ENCODE measurements at regions not wholly inside any gene's neighbourhood (a gene's known extent, or its start where the extent isn't known, plus 50 kb on each side); places are given as distances from the start of the nearest gene placed in this dataset.

DNA sequence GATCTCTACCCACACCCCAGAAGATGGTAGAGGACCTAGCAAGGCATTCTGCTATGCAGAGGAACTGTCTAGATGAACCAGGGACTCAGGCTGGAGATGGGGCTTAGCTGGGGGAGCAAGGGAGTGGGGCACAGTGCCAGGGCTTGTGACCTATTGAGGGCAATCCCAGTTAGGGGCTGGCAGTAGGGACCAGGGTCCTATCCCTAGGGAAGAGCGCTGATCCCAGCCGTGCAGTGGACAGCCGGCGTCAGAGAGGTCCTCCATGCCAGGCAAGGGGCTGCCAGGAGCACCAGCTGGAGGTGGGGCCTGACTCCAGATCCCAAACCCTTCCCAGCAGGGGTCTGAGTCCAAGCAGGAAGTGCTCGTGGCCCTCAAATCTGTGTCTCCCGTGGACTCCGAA is 52.7 kb upstream of the NEURL1B start:
- Mint-ChIP-seq H3K9me3 (no peaks in the 10 kb centered on the region), H3K36me3 (ENCODE audit: low read depth) (no peaks in the 10 kb centered on the region), H3K27me3 (ENCODE audit: low read depth) (peaks cover 3% of the 10 kb centered on the region), H3K27ac (no peak overlapping the region), H3K4me3 (no peak overlapping the region), H3K4me1 (peaks cover 43% of the 10 kb centered on the region)
- TF ChIP-seq, protein P1, sequence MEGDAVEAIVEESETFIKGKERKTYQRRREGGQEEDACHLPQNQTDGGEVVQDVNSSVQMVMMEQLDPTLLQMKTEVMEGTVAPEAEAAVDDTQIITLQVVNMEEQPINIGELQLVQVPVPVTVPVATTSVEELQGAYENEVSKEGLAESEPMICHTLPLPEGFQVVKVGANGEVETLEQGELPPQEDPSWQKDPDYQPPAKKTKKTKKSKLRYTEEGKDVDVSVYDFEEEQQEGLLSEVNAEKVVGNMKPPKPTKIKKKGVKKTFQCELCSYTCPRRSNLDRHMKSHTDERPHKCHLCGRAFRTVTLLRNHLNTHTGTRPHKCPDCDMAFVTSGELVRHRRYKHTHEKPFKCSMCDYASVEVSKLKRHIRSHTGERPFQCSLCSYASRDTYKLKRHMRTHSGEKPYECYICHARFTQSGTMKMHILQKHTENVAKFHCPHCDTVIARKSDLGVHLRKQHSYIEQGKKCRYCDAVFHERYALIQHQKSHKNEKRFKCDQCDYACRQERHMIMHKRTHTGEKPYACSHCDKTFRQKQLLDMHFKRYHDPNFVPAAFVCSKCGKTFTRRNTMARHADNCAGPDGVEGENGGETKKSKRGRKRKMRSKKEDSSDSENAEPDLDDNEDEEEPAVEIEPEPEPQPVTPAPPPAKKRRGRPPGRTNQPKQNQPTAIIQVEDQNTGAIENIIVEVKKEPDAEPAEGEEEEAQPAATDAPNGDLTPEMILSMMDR (IDR thresholded peaks at IDR 0.05; ENCODE audit: unreplicated experiment in 3 of 3): no peak

DNA sequence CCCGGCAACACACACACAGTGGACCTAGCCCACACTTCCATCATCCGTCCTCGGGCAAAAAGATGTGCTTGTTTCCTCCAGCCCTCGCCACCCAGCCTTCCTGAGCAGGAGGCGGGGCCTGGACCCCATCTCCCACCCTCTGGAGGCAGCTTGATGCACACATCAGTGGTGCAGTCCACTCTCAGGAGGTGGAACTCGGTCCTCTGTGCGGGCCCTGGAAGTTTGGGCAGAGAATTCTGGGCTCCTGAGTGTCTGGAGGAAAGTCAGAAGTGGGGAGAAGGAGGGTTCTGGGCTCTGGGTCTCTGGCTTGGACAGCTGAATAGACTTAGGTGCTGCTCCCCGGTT is 54.0 kb upstream of the NEURL1B start:
- H3K27me3 Mint-ChIP-seq (ENCODE audit: low read depth): peaks cover 3% of the 10 kb centered on the region
- no peaks in the 10 kb centered on the region for H3K36me3 Mint-ChIP-seq (ENCODE audit: low read depth)
- H3K27ac Mint-ChIP-seq: peak overlapping the region in 1 of 3 experiments; percentile 2
- TF ChIP-seq, protein P1 (IDR thresholded peaks at IDR 0.05; ENCODE audit: unreplicated experiment in 3 of 3): no peak
- H3K4me3 Mint-ChIP-seq: no peak overlapping the region
- H3K4me1 Mint-ChIP-seq: peaks cover 57% of the 10 kb centered on the region
- no peaks in the 10 kb centered on the region for H3K9me3 Mint-ChIP-seq

GRCh38 chr5:172586125-172587060 is 54.7 kb upstream of the NEURL1B start:
- Mint-ChIP-seq H3K36me3 (ENCODE audit: low read depth) (no peaks in the 10 kb centered on the region), H3K4me1 (peaks cover 59% of the 10 kb centered on the region), H3K4me3 (no peak overlapping the region), H3K27ac (peak overlapping the region in 1 of 3 experiments; percentile 77), H3K27me3 (ENCODE audit: low read depth) (peaks cover 3% of the 10 kb centered on the region), H3K9me3 (no peaks in the 10 kb centered on the region)
- TF ChIP-seq, protein P1 (IDR thresholded peaks at IDR 0.05; ENCODE audit: unreplicated experiment in 3 of 3): no peak

DNA sequence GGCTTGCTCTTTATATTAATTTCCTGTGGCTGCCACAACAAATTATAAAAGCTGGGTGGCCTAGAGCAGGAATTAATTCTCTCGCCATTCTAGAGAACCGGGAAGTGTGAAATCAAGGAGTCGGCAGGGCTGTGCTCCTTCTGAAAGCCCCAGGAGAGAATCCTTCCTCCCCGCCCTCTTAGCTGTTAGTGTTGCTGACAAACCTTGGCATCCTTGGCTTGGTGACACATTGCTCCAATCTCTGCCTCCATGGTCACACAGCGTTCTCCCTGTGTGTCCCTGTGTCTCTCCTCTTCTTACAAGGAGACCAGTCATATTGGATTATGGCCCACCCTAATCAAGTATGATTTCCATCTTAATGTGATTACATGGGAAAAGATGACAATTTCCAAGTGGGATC is 55.9 kb upstream of the NEURL1B start:
- TF ChIP-seq, protein P1 (IDR thresholded peaks at IDR 0.05; ENCODE audit: unreplicated experiment in 3 of 3): no peak
- Mint-ChIP-seq H3K4me1 (peaks cover 65% of the 10 kb centered on the region), H3K27me3 (ENCODE audit: low read depth) (peaks cover 6% of the 10 kb centered on the region), H3K4me3 (no peak overlapping the region), H3K9me3 (no peaks in the 10 kb centered on the region), H3K27ac (peak overlapping the region; percentile 64 to 85 (median 77)), H3K36me3 (ENCODE audit: low read depth) (no peaks in the 10 kb centered on the region)

DNA sequence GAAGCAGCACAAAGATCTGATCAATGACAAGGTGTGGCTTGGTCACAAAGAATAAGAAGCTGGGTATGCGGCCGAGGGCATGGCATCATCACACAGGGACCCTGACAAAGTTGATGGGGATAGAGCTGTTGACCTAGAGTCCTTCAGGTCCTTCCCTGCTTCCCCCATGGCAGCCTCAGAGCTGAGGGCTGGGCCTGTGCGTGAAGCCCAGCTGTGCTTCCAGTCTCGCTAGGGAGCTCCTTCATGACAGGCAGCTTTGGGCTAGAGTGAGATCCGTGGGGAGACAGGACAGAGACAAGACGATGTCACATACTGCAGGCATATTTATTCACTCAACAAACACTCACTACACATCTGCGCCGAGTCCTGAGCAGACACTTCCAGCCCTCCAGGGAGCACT is 56.4 kb upstream of the NEURL1B start:
- Mint-ChIP-seq H3K4me1 (peaks cover 66% of the 10 kb centered on the region), H3K27ac (peak overlapping the region; percentile 64 to 85 (median 77)), H3K4me3 (no peak overlapping the region), H3K36me3 (ENCODE audit: low read depth) (no peaks in the 10 kb centered on the region), H3K9me3 (no peaks in the 10 kb centered on the region), H3K27me3 (ENCODE audit: low read depth) (peaks cover 11% of the 10 kb centered on the region)
- TF ChIP-seq, protein P1 (IDR thresholded peaks at IDR 0.05; ENCODE audit: unreplicated experiment in 3 of 3): no peak

Data from nephron (organoid).